ENCODE measurements at regions not wholly inside any gene's neighbourhood (a gene's known extent, or its start where the extent isn't known, plus 50 kb on each side); places are given as distances from the start of the nearest gene placed in this dataset.
A peak's percentile ranks its signal among the peaks of the same experiment; 100 is the strongest.

- FAIRE-seq: no peak
- DNase-seq (ENCODE audit: low read depth): no peak
- Histone ChIP-seq H3K4me3 (ENCODE audit: low read depth, low read length) (no peak overlapping the region), H3K27me3 (ENCODE audit: control insufficient read depth, insufficient read depth, low read length) (no peaks in the 10 kb centered on the region), H3K36me3 (ENCODE audit: control insufficient read depth, insufficient read depth, low read length) (no peaks in the 10 kb centered on the region)
- TF ChIP-seq, protein P1, sequence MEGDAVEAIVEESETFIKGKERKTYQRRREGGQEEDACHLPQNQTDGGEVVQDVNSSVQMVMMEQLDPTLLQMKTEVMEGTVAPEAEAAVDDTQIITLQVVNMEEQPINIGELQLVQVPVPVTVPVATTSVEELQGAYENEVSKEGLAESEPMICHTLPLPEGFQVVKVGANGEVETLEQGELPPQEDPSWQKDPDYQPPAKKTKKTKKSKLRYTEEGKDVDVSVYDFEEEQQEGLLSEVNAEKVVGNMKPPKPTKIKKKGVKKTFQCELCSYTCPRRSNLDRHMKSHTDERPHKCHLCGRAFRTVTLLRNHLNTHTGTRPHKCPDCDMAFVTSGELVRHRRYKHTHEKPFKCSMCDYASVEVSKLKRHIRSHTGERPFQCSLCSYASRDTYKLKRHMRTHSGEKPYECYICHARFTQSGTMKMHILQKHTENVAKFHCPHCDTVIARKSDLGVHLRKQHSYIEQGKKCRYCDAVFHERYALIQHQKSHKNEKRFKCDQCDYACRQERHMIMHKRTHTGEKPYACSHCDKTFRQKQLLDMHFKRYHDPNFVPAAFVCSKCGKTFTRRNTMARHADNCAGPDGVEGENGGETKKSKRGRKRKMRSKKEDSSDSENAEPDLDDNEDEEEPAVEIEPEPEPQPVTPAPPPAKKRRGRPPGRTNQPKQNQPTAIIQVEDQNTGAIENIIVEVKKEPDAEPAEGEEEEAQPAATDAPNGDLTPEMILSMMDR (IDR thresholded peaks at IDR 0.05; ENCODE audit: insufficient read depth, low read length, severe bottlenecking): no peak
Measured at GRCh38 chr13:50238922-50239321, 223.7 kb downstream of the KCNRG start.

DNA sequence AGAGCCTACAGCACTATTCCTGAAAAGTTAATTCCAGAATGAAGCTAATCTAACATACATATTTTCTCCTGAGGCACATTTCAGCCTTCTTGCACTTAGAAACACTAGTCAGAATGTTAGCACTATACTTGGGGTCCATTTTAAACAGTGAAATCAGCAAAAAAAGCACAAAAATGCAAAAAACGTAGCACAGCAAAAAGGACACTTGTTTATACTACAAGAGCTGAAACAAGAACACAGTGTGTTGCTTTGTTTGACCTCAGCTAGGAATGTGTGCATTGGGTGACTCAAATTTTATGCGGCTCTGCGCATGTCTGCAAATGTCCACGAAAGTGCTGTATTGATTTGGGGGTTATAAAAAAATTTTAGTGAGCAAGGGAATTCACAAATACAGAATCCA, 226.2 kb downstream of the KCNRG start:
- TF ChIP-seq, protein P1 (IDR thresholded peaks at IDR 0.05; ENCODE audit: insufficient read depth, low read length, severe bottlenecking): no peak
- H3K27me3 ChIP-seq (ENCODE audit: control insufficient read depth, insufficient read depth, low read length): no peaks in the 10 kb centered on the region
- no peaks in the 10 kb centered on the region for H3K36me3 ChIP-seq (ENCODE audit: control insufficient read depth, insufficient read depth, low read length)
- DNase-seq (ENCODE audit: low read depth) (no peak), FAIRE-seq (no peak)
- no peak overlapping the region for H3K4me3 ChIP-seq (ENCODE audit: low read depth, low read length)

DNA sequence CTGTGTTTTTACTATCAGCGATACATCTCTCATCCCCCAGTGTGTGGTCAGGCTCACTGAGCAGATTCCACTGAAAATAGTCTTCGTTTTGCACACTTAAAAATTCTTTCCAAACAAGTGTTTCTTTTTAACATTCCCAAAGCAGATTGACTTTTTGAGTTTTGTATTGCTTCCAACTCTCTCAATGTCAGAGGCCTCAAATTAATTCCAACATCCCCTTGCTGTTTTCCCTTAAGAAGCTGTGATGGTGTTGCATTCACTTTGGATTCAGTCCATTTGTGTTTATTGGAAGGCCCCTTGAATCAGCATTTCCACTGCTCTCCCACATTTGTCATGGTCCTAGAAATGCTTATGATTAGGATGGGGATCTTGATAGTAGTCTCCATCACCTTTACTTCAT, 228.7 kb downstream of the KCNRG start:
- no peaks in the 10 kb centered on the region for H3K36me3 ChIP-seq (ENCODE audit: control insufficient read depth, insufficient read depth, low read length)
- no peak overlapping the region for H3K4me3 ChIP-seq (ENCODE audit: low read depth, low read length)
- H3K27me3 ChIP-seq (ENCODE audit: control insufficient read depth, insufficient read depth, low read length): no peaks in the 10 kb centered on the region
- no peak for DNase-seq (ENCODE audit: low read depth)
- no peak for FAIRE-seq
- TF ChIP-seq, protein P1 (IDR thresholded peaks at IDR 0.05; ENCODE audit: insufficient read depth, low read length, severe bottlenecking): no peak

- no peak for FAIRE-seq
- TF ChIP-seq, protein P1 (IDR thresholded peaks at IDR 0.05; ENCODE audit: insufficient read depth, low read length, severe bottlenecking): no peak
Measured at GRCh38 chr13:50244355-50244712, 229.1 kb downstream of the KCNRG start.

GRCh38 chr13:50244713-50245574, 229.7 kb downstream of the KCNRG start:
- peak; percentile 96 for DNase-seq (ENCODE audit: low read depth)
- Histone ChIP-seq H3K36me3 (ENCODE audit: control insufficient read depth, insufficient read depth, low read length) (no peaks in the 10 kb centered on the region), H3K4me3 (ENCODE audit: low read depth, low read length) (no peak overlapping the region), H3K27me3 (ENCODE audit: control insufficient read depth, insufficient read depth, low read length) (no peaks in the 10 kb centered on the region)
- TF ChIP-seq, protein P1 (IDR thresholded peaks at IDR 0.05; ENCODE audit: insufficient read depth, low read length, severe bottlenecking): no peak
- peak; percentile 82 for FAIRE-seq

More at GRCh38 chr13:50244355-50244712, 229.1 kb downstream of the KCNRG start:
- Histone ChIP-seq H3K27me3 (ENCODE audit: control insufficient read depth, insufficient read depth, low read length) (no peaks in the 10 kb centered on the region), H3K36me3 (ENCODE audit: control insufficient read depth, insufficient read depth, low read length) (no peaks in the 10 kb centered on the region), H3K4me3 (ENCODE audit: low read depth, low read length) (no peak overlapping the region)
- no peak for DNase-seq (ENCODE audit: low read depth)

DNA sequence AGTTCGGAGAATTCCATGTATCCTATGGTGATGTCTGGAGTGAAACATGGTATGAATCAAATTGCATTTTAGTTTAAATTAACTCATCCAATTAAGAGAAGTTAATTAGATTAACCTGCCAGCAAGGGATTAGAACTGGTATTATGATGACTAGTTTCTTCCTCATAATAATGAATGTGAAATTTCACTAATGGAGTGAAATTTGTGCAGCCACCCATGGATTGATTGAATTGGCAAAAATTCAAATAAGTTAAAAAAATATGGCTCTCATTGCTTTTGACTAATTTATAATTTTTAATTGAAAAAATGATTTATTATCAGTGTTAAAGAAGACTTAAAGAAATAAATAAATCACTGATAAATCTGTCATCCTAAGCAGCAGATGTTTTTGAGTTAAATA, 232.0 kb downstream of the KCNRG start:
- DNase-seq (ENCODE audit: low read depth): no peak
- H3K27me3 ChIP-seq (ENCODE audit: control insufficient read depth, insufficient read depth, low read length): no peaks in the 10 kb centered on the region
- no peak for FAIRE-seq
- H3K36me3 ChIP-seq (ENCODE audit: control insufficient read depth, insufficient read depth, low read length): no peaks in the 10 kb centered on the region
- no peak overlapping the region for H3K4me3 ChIP-seq (ENCODE audit: low read depth, low read length)
- TF ChIP-seq, protein P1 (IDR thresholded peaks at IDR 0.05; ENCODE audit: insufficient read depth, low read length, severe bottlenecking): no peak

Data from bronchial epithelial cell (primary cell).